ENCODE measurements at regions not wholly inside any gene's neighbourhood (a gene's known extent, or its start where the extent isn't known, plus 50 kb on each side); places are given as distances from the start of the nearest gene placed in this dataset.

DNA sequence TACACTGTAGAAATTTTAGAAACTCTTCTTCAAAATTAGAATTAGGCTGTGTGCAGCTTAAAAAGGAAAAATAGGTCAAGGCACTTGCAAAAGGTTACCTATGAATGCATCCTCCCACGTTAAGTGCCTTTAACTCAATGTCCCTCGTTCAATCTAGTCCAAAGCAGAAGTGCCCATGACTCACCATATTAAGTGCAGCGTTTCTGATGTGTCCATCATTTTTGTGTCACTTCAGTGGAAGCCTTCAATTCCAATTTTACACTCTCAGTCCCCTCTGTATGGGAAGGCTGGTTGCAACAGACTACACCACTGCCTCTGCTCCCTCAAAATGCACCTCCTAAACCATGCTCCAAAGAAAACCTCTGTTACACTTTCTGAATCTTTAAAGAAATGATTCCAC, 53.4 kb downstream of the FOXB1 start:
- TF ChIP-seq EZH2phosphoT487 (IDR thresholded peaks at IDR 0.05) (no peak), EZH2 (IDR thresholded peaks at IDR 0.05) (no peak)
- H3K4me1 ChIP-seq: peaks cover 4% of the 10 kb centered on the region
- H3K4me2 ChIP-seq: no peak overlapping the region
- Mint-ChIP-seq H3K36me3 (peaks cover 7% of the 10 kb centered on the region), H3K9me3 (peaks cover 29% of the 10 kb centered on the region), H3K27me3 (ENCODE audit: insufficient read depth, low read depth) (peaks cover 2% of the 10 kb centered on the region), H3K4me1 (peaks cover 2% of the 10 kb centered on the region), H3K27ac (no peak overlapping the region), H3K4me3 (no peak overlapping the region)
- H3K4me3 ChIP-seq: no peak overlapping the region
- H3K79me2 ChIP-seq (ENCODE audit: low read depth): no peaks in the 10 kb centered on the region
- no peaks in the 10 kb centered on the region for H3K27me3 ChIP-seq
- H2AFZ ChIP-seq (replicated peaks): no peak overlapping the region
- no peaks in the 10 kb centered on the region for H3F3A ChIP-seq (ENCODE audit: low read depth)
- no peaks in the 10 kb centered on the region for H3K36me3 ChIP-seq
- no peak for DNase-seq (ENCODE audit: low spot score)
- H3K27ac ChIP-seq: no peak overlapping the region
- H3K9ac ChIP-seq: no peak overlapping the region
- H4K20me1 ChIP-seq (ENCODE audit: low read depth): no peaks in the 10 kb centered on the region
- peaks cover 8% of the 10 kb centered on the region for H3K9me3 ChIP-seq (ENCODE audit: low read depth)

GRCh38 chr15:60059186-60059585, 55.1 kb downstream of the FOXB1 start:
- no peak for DNase-seq (ENCODE audit: low spot score)

GRCh38 chr15:60061758-60062157, 57.6 kb downstream of the FOXB1 start:
- H3K79me2 ChIP-seq (ENCODE audit: low read depth): no peaks in the 10 kb centered on the region
- no peak for DNase-seq (ENCODE audit: low spot score)
- H4K20me1 ChIP-seq (ENCODE audit: low read depth): no peaks in the 10 kb centered on the region
- H3F3A ChIP-seq (ENCODE audit: low read depth): no peaks in the 10 kb centered on the region
- TF ChIP-seq, protein P1, sequence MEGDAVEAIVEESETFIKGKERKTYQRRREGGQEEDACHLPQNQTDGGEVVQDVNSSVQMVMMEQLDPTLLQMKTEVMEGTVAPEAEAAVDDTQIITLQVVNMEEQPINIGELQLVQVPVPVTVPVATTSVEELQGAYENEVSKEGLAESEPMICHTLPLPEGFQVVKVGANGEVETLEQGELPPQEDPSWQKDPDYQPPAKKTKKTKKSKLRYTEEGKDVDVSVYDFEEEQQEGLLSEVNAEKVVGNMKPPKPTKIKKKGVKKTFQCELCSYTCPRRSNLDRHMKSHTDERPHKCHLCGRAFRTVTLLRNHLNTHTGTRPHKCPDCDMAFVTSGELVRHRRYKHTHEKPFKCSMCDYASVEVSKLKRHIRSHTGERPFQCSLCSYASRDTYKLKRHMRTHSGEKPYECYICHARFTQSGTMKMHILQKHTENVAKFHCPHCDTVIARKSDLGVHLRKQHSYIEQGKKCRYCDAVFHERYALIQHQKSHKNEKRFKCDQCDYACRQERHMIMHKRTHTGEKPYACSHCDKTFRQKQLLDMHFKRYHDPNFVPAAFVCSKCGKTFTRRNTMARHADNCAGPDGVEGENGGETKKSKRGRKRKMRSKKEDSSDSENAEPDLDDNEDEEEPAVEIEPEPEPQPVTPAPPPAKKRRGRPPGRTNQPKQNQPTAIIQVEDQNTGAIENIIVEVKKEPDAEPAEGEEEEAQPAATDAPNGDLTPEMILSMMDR (IDR thresholded peaks at IDR 0.05): no peak
- TF ChIP-seq EZH2phosphoT487 (IDR thresholded peaks at IDR 0.05): no peak
- TF ChIP-seq EZH2 (IDR thresholded peaks at IDR 0.05): no peak
- no peak overlapping the region for H3K4me2 ChIP-seq
- Mint-ChIP-seq H3K4me3 (no peak overlapping the region), H3K9me3 (peaks cover 28% of the 10 kb centered on the region), H3K36me3 (peaks cover 7% of the 10 kb centered on the region), H3K27me3 (ENCODE audit: insufficient read depth, low read depth) (peaks cover 2% of the 10 kb centered on the region), H3K4me1 (peaks cover 2% of the 10 kb centered on the region), H3K27ac (no peak overlapping the region)
- H2AFZ ChIP-seq (replicated peaks): no peak overlapping the region
- no peaks in the 10 kb centered on the region for H3K4me1 ChIP-seq
- H3K4me3 ChIP-seq: no peak overlapping the region
- H3K27ac ChIP-seq: no peak overlapping the region
- H3K9me3 ChIP-seq (ENCODE audit: low read depth): peaks cover 8% of the 10 kb centered on the region
- no peaks in the 10 kb centered on the region for H3K27me3 ChIP-seq
- H3K9ac ChIP-seq: no peak overlapping the region
- H3K36me3 ChIP-seq: no peaks in the 10 kb centered on the region

More at GRCh38 chr15:60059186-60059585, 55.1 kb downstream of the FOXB1 start:
- no peak overlapping the region for H3K9ac ChIP-seq
- no peak overlapping the region for H3K4me2 ChIP-seq
- no peaks in the 10 kb centered on the region for H3K27me3 ChIP-seq
- no peaks in the 10 kb centered on the region for H3K4me1 ChIP-seq
- no peaks in the 10 kb centered on the region for H3K79me2 ChIP-seq (ENCODE audit: low read depth)
- no peak overlapping the region for H3K4me3 ChIP-seq
- H3K4me1 Mint-ChIP-seq: peaks cover 2% of the 10 kb centered on the region
- H3K27me3 Mint-ChIP-seq (ENCODE audit: insufficient read depth, low read depth): peaks cover 2% of the 10 kb centered on the region
- no peak overlapping the region for H2AFZ ChIP-seq (replicated peaks)
- H3K27ac Mint-ChIP-seq: no peak overlapping the region
- no peaks in the 10 kb centered on the region for H4K20me1 ChIP-seq (ENCODE audit: low read depth)
- H3F3A ChIP-seq (ENCODE audit: low read depth): no peaks in the 10 kb centered on the region
- H3K4me3 Mint-ChIP-seq: no peak overlapping the region
- H3K9me3 ChIP-seq (ENCODE audit: low read depth): peaks cover 8% of the 10 kb centered on the region
- peaks cover 28% of the 10 kb centered on the region for H3K9me3 Mint-ChIP-seq
- no peaks in the 10 kb centered on the region for H3K36me3 ChIP-seq
- TF ChIP-seq EZH2 (IDR thresholded peaks at IDR 0.05): no peak
- no peak for TF ChIP-seq EZH2phosphoT487 (IDR thresholded peaks at IDR 0.05)
- peaks cover 7% of the 10 kb centered on the region for H3K36me3 Mint-ChIP-seq
- no peak overlapping the region for H3K27ac ChIP-seq

DNA sequence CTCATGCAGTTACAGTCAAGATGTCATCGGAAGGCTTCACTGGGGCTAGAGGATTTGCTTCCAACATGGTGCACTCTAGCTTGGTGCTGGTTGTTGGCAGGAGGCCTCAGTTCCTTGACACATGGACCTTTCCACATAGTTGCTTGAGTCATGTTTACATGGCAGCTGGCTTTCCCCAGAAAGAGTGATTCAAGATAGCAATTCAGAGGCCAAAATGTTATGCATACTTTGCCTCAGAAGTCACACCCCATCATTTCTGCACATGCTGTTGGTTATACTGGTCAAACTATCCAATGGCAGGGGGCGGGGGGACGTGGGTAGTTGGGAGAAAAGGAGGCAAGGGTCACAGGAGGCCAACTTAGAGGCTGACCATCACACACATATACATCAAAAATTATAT, 58.7 kb downstream of the FOXB1 start:
- peaks cover 8% of the 10 kb centered on the region for H3K9me3 ChIP-seq (ENCODE audit: low read depth)
- H3K27me3 ChIP-seq: no peaks in the 10 kb centered on the region
- no peaks in the 10 kb centered on the region for H3K79me2 ChIP-seq (ENCODE audit: low read depth)
- Mint-ChIP-seq H3K4me3 (no peak overlapping the region), H3K4me1 (peaks cover 2% of the 10 kb centered on the region), H3K27ac (no peak overlapping the region), H3K9me3 (peaks cover 28% of the 10 kb centered on the region), H3K36me3 (peaks cover 7% of the 10 kb centered on the region), H3K27me3 (ENCODE audit: insufficient read depth, low read depth) (peaks cover 2% of the 10 kb centered on the region)
- H3K4me3 ChIP-seq: no peak overlapping the region
- H3K4me1 ChIP-seq: no peaks in the 10 kb centered on the region
- no peak for DNase-seq (ENCODE audit: low spot score)
- H2AFZ ChIP-seq (replicated peaks): no peak overlapping the region
- H3K27ac ChIP-seq: no peak overlapping the region
- H3K4me2 ChIP-seq: no peak overlapping the region
- no peaks in the 10 kb centered on the region for H3K36me3 ChIP-seq
- H4K20me1 ChIP-seq (ENCODE audit: low read depth): no peaks in the 10 kb centered on the region
- TF ChIP-seq EZH2phosphoT487 (IDR thresholded peaks at IDR 0.05): no peak
- TF ChIP-seq, protein P1 (IDR thresholded peaks at IDR 0.05): no peak
- no peak for TF ChIP-seq EZH2 (IDR thresholded peaks at IDR 0.05)
- no peaks in the 10 kb centered on the region for H3F3A ChIP-seq (ENCODE audit: low read depth)
- no peak overlapping the region for H3K9ac ChIP-seq

Data from neural progenitor cell (in vitro differentiated cells).